Vagina (tissue), 2 donors: ENCODE measurements at regions not wholly inside any gene's neighbourhood (a gene's known extent, or its start where the extent isn't known, plus 50 kb on each side); places are given as distances from the start of the nearest gene placed in this dataset.

Experiments
- POLR2AphosphoS5 ChIP-seq, 2 donors: sonication (generic); formaldehyde crosslinking; IDR thresholded peaks; one replicate each; pipeline ENCODE4 v1.9.0; 2017; ENCODE audit warnings: antibody characterized with exemption in 2 of 2, mild to moderate bottlenecking in 2 of 2, low read depth in 1 of 2; ENCODE audit not compliant: insufficient read depth in 1 of 2
- TF ChIP-seq, protein P1 (sequence below), 3 experiments: fragments of 450-650 bp in 2 of 3; fragments of 200-600 bp in 1 of 3; sonication (generic) in 1 of 3; IDR thresholded peaks; one replicate each; pipeline ENCODE4 v1.5.1; 2017 to 2019; ENCODE audit warnings: antibody characterized with exemption in 3 of 3, mild to moderate bottlenecking in 2 of 3, moderate library complexity in 2 of 3

DNA sequence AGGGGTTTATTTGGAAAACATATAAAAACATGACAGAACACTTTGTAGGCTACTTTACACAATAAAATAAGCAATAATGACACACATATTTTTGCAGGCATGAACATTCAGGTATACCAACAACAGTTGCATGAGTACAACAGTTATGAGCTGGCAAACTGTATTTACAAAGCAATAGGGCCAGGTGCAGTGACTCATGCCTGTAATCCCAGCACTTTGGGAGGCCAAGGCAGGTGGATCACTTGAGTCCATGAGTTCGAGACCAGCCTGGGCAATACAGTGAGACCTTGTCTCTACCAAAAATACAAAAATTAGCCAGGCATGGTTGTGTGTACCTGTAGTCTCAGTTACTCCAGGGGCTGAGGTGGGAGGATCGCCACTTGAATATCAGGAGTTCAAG is 101.1 kb downstream of the BMP4 start:
- TF ChIP-seq, protein P1, sequence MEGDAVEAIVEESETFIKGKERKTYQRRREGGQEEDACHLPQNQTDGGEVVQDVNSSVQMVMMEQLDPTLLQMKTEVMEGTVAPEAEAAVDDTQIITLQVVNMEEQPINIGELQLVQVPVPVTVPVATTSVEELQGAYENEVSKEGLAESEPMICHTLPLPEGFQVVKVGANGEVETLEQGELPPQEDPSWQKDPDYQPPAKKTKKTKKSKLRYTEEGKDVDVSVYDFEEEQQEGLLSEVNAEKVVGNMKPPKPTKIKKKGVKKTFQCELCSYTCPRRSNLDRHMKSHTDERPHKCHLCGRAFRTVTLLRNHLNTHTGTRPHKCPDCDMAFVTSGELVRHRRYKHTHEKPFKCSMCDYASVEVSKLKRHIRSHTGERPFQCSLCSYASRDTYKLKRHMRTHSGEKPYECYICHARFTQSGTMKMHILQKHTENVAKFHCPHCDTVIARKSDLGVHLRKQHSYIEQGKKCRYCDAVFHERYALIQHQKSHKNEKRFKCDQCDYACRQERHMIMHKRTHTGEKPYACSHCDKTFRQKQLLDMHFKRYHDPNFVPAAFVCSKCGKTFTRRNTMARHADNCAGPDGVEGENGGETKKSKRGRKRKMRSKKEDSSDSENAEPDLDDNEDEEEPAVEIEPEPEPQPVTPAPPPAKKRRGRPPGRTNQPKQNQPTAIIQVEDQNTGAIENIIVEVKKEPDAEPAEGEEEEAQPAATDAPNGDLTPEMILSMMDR (IDR thresholded peaks at IDR 0.05) = no peak
- TF ChIP-seq POLR2AphosphoS5 (IDR thresholded peaks at IDR 0.05; ENCODE audit: insufficient read depth in 1 of 2, low read depth in 1 of 2) = no peak
